HepG2 (cell line): ENCODE measurements at regions not wholly inside any gene's neighbourhood (a gene's known extent, or its start where the extent isn't known, plus 50 kb on each side); places are given as distances from the start of the nearest gene placed in this dataset.
"Not testable (repeated sequence)": the region's sequence is repeated elsewhere in the genome, so short reads cannot be mapped to it uniquely, and the experiment has no call there.

Source experiments
- DPF2 ChIP-seq: sonication (generic); formaldehyde crosslinking; IDR thresholded peaks from 2 replicates; pipeline ENCODE4 v1.4.0; 2020; ENCODE audit warnings: mild to moderate bottlenecking, low read depth, missing genetic modification reagents, borderline replicate concordance
- FOXA1 ChIP-seq, 2 experiments: fragments of 450-650 bp in 1 of 2; sonication (generic) in 1 of 2; formaldehyde crosslinking in 1 of 2; IDR thresholded peaks; 2 replicates each; pipeline versions ENCODE4 v1.4.0 to v1.6.1; 2016 to 2020; ENCODE audit warnings: missing genetic modification reagents in 1 of 2
- FOXP1 ChIP-seq, 2 experiments: fragments of 450-650 bp in 1 of 2; IDR thresholded peaks; 2 replicates each; pipeline ENCODE4 v1.6.1; 2017 to 2018; ENCODE audit warnings: antibody characterized with exemption in 1 of 2
- HMG20A ChIP-seq: IDR thresholded peaks from 2 replicates; pipeline ENCODE4 v1.6.1; 2016; ENCODE audit warnings: borderline replicate concordance
- HNF4G ChIP-seq, 2 experiments: sonication (generic) in 1 of 2; formaldehyde crosslinking in 1 of 2; IDR thresholded peaks; 2 replicates each; pipeline versions ENCODE4 v1.4.0 to v1.6.1; 2011 to 2020; ENCODE audit warnings: borderline replicate concordance in 2 of 2, low read depth in 2 of 2, mild to moderate bottlenecking in 2 of 2, low read length in 1 of 2, missing genetic modification reagents in 1 of 2, moderate library complexity in 1 of 2
- MED1 ChIP-seq: sonication (generic); formaldehyde crosslinking; IDR thresholded peaks from 2 replicates; pipeline ENCODE4 v1.4.0; 2020; ENCODE audit warnings: missing genetic modification reagents
- MIXL1 ChIP-seq: IDR thresholded peaks from 2 replicates; pipeline ENCODE4 v1.6.1; 2016
- RBAK ChIP-seq: sonication (generic); formaldehyde crosslinking; IDR thresholded peaks from 2 replicates; pipeline ENCODE4 v1.5.1; 2020; ENCODE audit warnings: mild to moderate bottlenecking, missing genetic modification reagents
- RNF2 ChIP-seq: fragments of 450-650 bp; conservative IDR thresholded peaks from 2 replicates; pipeline ENCODE4 v1.6.1; 2016; ENCODE audit warnings: low read depth
- RXRB ChIP-seq: IDR thresholded peaks from 2 replicates; pipeline ENCODE4 v1.6.1; 2016; ENCODE audit warnings: borderline replicate concordance, missing genetic modification reagents, missing compliant biosample characterization
- SALL1 ChIP-seq: sonication (generic); formaldehyde crosslinking; IDR thresholded peaks from 2 replicates; pipeline ENCODE4 v1.8.0; 2022; ENCODE audit warnings: mild to moderate bottlenecking, missing genetic modification reagents
- SOX6 ChIP-seq, 2 experiments: fragments of 450-650 bp in 1 of 2; sonication (generic) in 1 of 2; formaldehyde crosslinking in 1 of 2; IDR thresholded peaks; 2 replicates each; pipeline versions ENCODE4 v1.4.0 to v1.6.1; 2017 to 2020; ENCODE audit warnings: antibody characterized with exemption in 1 of 2, mild to moderate bottlenecking in 1 of 2, missing genetic modification reagents in 1 of 2
- TBX2 ChIP-seq: sonication (generic); formaldehyde crosslinking; IDR thresholded peaks from 2 replicates; pipeline ENCODE4 v1.5.0; 2020; ENCODE audit warnings: missing genetic modification reagents, mild to moderate bottlenecking, borderline replicate concordance
- TBX3 ChIP-seq: fragments of 450-650 bp; IDR thresholded peaks from 2 replicates; pipeline ENCODE4 v1.6.1; 2017; ENCODE audit warnings: antibody characterized with exemption, mild to moderate bottlenecking, inconsistent platforms, borderline replicate concordance
- TSC22D2 ChIP-seq: sonication (generic); formaldehyde crosslinking; IDR thresholded peaks from 2 replicates; pipeline ENCODE4 v1.5.1; 2020; ENCODE audit warnings: missing genetic modification reagents, mild to moderate bottlenecking, borderline replicate concordance
- ZFP90 ChIP-seq: sonication (generic); formaldehyde crosslinking; IDR thresholded peaks from 2 replicates; pipeline ENCODE4 v1.8.0; 2022; ENCODE audit warnings: missing genetic modification reagents, mild to moderate bottlenecking, inconsistent platforms, borderline replicate concordance
- ZNF12 ChIP-seq: sonication (generic); formaldehyde crosslinking; IDR thresholded peaks from 2 replicates; pipeline ENCODE4 v1.5.0; 2020; ENCODE audit warnings: missing genetic modification reagents
- TF ChIP-seq, protein P1 (sequence below): sonication (generic); formaldehyde crosslinking; IDR thresholded peaks from 2 replicates; pipeline ENCODE4 v1.5.0; 2020; ENCODE audit warnings: mild to moderate bottlenecking, missing genetic modification reagents, borderline replicate concordance
- TF ChIP-seq, protein P2 (sequence below): sonication (generic); formaldehyde crosslinking; IDR thresholded peaks from 2 replicates; pipeline ENCODE4 v1.5.1; 2020; ENCODE audit warnings: missing genetic modification reagents, mild to moderate bottlenecking, borderline replicate concordance
- TF ChIP-seq, protein P3 (sequence below): sonication (generic); formaldehyde crosslinking; conservative IDR thresholded peaks from 2 replicates; pipeline ENCODE4 v1.4.0; 2020; ENCODE audit warnings: mild to moderate bottlenecking, missing genetic modification reagents, moderate library complexity

DNA sequence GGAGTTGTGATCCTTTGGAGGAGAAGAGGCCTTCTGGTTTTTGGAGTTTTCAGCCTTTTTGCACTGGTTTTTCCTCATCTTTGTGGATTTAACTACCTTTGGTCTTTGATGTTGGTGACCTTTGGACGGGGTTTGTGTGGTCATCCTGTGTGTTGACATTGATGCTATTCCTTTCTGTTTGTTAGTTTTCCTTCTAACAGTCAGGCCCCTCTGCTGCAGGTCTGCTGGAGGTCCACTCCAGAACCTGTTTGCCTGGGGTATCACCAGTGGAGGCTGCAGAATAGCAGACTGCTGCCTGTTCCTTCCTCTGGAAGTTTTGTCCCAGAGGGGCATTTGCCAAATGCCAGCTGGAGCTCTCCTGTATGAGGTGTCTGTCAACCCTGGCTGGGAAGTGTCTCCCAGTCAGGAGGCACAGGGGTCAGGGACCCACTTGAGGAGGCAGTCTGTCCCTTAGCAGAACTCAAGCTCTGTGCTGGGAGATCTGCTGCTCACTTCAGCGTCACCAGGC is 149.4 kb upstream of the G2E3 start (continued):
- peak; percentile 90 for TF ChIP-seq HNF4G (IDR thresholded peaks at IDR 0.05; ENCODE audit: borderline replicate concordance, low read depth, low read length)
- TF ChIP-seq HNF4G (CRISPR knock-in tag; IDR thresholded peaks at IDR 0.05; ENCODE audit: borderline replicate concordance, low read depth) = peak; percentile 97
- peak; percentile 90 for TF ChIP-seq HMG20A (CRISPR knock-in tag)
- peak; percentile 77 for TF ChIP-seq ZNF12 (CRISPR knock-in tag)
- peak; percentile 51; the same call in 1 of the 2 replicates for TF ChIP-seq TSC22D2
- TF ChIP-seq RNF2 = peak; percentile 54; the same call in 1 of the 2 replicates
- TF ChIP-seq, protein P1, sequence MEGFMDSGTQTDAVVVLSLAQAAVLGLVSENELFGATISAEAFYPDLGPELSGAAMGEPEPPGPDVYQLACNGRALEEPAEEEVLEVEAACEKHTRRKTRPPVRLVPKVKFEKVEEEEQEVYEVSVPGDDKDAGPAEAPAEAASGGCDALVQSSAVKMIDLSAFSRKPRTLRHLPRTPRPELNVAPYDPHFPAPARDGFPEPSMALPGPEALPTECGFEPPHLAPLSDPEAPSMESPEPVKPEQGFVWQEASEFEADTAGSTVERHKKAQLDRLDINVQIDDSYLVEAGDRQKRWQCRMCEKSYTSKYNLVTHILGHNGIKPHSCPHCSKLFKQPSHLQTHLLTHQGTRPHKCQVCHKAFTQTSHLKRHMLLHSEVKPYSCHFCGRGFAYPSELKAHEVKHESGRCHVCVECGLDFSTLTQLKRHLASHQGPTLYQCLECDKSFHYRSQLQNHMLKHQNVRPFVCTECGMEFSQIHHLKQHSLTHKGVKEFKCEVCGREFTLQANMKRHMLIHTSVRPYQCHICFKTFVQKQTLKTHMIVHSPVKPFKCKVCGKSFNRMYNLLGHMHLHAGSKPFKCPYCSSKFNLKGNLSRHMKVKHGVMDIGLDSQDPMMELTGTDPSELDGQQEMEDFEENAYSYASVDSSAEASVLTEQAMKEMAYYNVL (CRISPR knock-in tag) = peak; percentile 85; the same call in 1 of the 2 replicates
- TF ChIP-seq MED1 (CRISPR knock-in tag) = peak; percentile 55
- peak; percentile 75; the same call in 1 of the 2 replicates for TF ChIP-seq DPF2
- TF ChIP-seq ZFP90 (CRISPR knock-in tag) = peak; percentile 68; the same call in 1 of the 2 replicates
- TF ChIP-seq, protein P2, sequence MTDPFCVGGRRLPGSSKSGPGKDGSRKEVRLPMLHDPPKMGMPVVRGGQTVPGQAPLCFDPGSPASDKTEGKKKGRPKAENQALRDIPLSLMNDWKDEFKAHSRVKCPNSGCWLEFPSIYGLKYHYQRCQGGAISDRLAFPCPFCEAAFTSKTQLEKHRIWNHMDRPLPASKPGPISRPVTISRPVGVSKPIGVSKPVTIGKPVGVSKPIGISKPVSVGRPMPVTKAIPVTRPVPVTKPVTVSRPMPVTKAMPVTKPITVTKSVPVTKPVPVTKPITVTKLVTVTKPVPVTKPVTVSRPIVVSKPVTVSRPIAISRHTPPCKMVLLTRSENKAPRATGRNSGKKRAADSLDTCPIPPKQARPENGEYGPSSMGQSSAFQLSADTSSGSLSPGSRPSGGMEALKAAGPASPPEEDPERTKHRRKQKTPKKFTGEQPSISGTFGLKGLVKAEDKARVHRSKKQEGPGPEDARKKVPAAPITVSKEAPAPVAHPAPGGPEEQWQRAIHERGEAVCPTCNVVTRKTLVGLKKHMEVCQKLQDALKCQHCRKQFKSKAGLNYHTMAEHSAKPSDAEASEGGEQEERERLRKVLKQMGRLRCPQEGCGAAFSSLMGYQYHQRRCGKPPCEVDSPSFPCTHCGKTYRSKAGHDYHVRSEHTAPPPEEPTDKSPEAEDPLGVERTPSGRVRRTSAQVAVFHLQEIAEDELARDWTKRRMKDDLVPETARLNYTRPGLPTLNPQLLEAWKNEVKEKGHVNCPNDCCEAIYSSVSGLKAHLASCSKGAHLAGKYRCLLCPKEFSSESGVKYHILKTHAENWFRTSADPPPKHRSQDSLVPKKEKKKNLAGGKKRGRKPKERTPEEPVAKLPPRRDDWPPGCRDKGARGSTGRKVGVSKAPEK (CRISPR knock-in tag) = 0 out of 2 replicates have a peak, but pooled peaks have one; percentile 46
- TF ChIP-seq MIXL1 (CRISPR knock-in tag) = peak; percentile 60; the same call in 1 of the 2 replicates
- TF ChIP-seq RXRB (CRISPR knock-in tag) = peak; percentile 77; the same call in 1 of the 2 replicates
- TF ChIP-seq SOX6 (IDR thresholded peaks at IDR 0.05) = not testable (repeated sequence)
- peak; percentile 74 for TF ChIP-seq SOX6 (CRISPR knock-in tag; IDR thresholded peaks at IDR 0.05)
- TF ChIP-seq, protein P3, sequence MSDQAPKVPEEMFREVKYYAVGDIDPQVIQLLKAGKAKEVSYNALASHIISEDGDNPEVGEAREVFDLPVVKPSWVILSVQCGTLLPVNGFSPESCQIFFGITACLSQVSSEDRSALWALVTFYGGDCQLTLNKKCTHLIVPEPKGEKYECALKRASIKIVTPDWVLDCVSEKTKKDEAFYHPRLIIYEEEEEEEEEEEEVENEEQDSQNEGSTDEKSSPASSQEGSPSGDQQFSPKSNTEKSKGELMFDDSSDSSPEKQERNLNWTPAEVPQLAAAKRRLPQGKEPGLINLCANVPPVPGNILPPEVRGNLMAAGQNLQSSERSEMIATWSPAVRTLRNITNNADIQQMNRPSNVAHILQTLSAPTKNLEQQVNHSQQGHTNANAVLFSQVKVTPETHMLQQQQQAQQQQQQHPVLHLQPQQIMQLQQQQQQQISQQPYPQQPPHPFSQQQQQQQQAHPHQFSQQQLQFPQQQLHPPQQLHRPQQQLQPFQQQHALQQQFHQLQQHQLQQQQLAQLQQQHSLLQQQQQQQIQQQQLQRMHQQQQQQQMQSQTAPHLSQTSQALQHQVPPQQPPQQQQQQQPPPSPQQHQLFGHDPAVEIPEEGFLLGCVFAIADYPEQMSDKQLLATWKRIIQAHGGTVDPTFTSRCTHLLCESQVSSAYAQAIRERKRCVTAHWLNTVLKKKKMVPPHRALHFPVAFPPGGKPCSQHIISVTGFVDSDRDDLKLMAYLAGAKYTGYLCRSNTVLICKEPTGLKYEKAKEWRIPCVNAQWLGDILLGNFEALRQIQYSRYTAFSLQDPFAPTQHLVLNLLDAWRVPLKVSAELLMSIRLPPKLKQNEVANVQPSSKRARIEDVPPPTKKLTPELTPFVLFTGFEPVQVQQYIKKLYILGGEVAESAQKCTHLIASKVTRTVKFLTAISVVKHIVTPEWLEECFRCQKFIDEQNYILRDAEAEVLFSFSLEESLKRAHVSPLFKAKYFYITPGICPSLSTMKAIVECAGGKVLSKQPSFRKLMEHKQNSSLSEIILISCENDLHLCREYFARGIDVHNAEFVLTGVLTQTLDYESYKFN = peak; percentile 95
- peak; percentile 85 for TF ChIP-seq SALL1 (CRISPR knock-in tag)
- TF ChIP-seq TBX2 (CRISPR knock-in tag) = peak; percentile 29
- TF ChIP-seq FOXA1 (IDR thresholded peaks at IDR 0.05) = peak; percentile 75; the same call in 1 of the 2 replicates
- peak; percentile 90 for TF ChIP-seq FOXA1 (CRISPR knock-in tag; IDR thresholded peaks at IDR 0.05)
- 0 out of 2 replicates have a peak, but pooled peaks have one; percentile 20 for TF ChIP-seq TBX3
- TF ChIP-seq FOXP1 (IDR thresholded peaks at IDR 0.05) = peak; percentile 42
- TF ChIP-seq FOXP1 (CRISPR knock-in tag; IDR thresholded peaks at IDR 0.05) = peak; percentile 90
- TF ChIP-seq RBAK (CRISPR knock-in tag) = peak; percentile 78; the same call in 1 of the 2 replicates
